Activated T-cell treated with anti-CD3 and anti-CD28 coated beads for 48 hours (primary cell): ENCODE measurements at regions not wholly inside any gene's neighbourhood (a gene's known extent, or its start where the extent isn't known, plus 50 kb on each side); places are given as distances from the start of the nearest gene placed in this dataset.

Experiments used
- DNase-seq: peaks from one replicate; pipeline ENCODE4 v3.0.0-alpha.2; 2020; ENCODE audit warnings: low read depth

GRCh38 chr16:64459402-64459801, 662.5 kb downstream of the CDH11 start:
- no peak for DNase-seq

- no peak for DNase-seq
Measured at GRCh38 chr16:64455275-64455674, 666.6 kb downstream of the CDH11 start.

- DNase-seq, result no peak
Measured at GRCh38 chr16:64453646-64454045, 668.2 kb downstream of the CDH11 start.

GRCh38 chr16:64452446-64452845, 669.4 kb downstream of the CDH11 start:
- DNase-seq, result no peak

GRCh38 chr16:64450177-64450576, 671.7 kb downstream of the CDH11 start:
- no peak for DNase-seq

- no peak for DNase-seq
Measured at GRCh38 chr16:64449506-64449905, 672.4 kb downstream of the CDH11 start.

GRCh38 chr16:64445649-64446048, 676.2 kb downstream of the CDH11 start:
- DNase-seq, result no peak

GRCh38 chr16:64445245-64445644, 676.6 kb downstream of the CDH11 start:
- no peak for DNase-seq

- DNase-seq, result no peak
Measured at GRCh38 chr16:64440421-64440831, 681.4 kb downstream of the CDH11 start.

GRCh38 chr16:64440005-64440404, 681.9 kb downstream of the CDH11 start:
- DNase-seq, result no peak

- DNase-seq, result no peak
Measured at GRCh38 chr16:64437706-64438324, 684.0 kb downstream of the CDH11 start.

- no peak for DNase-seq
Measured at GRCh38 chr16:64434526-64435069, 687.3 kb downstream of the CDH11 start.

- DNase-seq, result no peak
Measured at GRCh38 chr16:64428463-64429113, 693.3 kb downstream of the CDH11 start.

- no peak for DNase-seq
Measured at GRCh38 chr16:64426131-64426666, 695.7 kb downstream of the CDH11 start.

GRCh38 chr16:64425381-64425780, 696.5 kb downstream of the CDH11 start:
- DNase-seq, result no peak

GRCh38 chr16:64422259-64422658, 699.6 kb downstream of the CDH11 start:
- DNase-seq, result no peak

- DNase-seq, result no peak
Measured at GRCh38 chr16:64421515-64421914, 700.3 kb downstream of the CDH11 start.

GRCh38 chr16:64419832-64420231, 702.0 kb downstream of the CDH11 start:
- DNase-seq, result no peak

- no peak for DNase-seq
Measured at GRCh38 chr16:64417711-64418227, 704.1 kb downstream of the CDH11 start.

- no peak for DNase-seq
Measured at GRCh38 chr16:64416216-64417005, 705.5 kb downstream of the CDH11 start.

GRCh38 chr16:64412578-64413280, 709.1 kb downstream of the CDH11 start:
- DNase-seq, result no peak

GRCh38 chr16:64410306-64410705, 711.6 kb downstream of the CDH11 start:
- no peak for DNase-seq
